CD4-positive, CD25-positive, alpha-beta regulatory T cell (primary cell): ENCODE measurements at regions not wholly inside any gene's neighbourhood (a gene's known extent, or its start where the extent isn't known, plus 50 kb on each side); places are given as distances from the start of the nearest gene placed in this dataset.

Source experiments
- ATAC-seq, 2 donors: fragments of 150-1000 bp; cut with Tn5 transposase; one replicate each; pipeline ENCODE4 v1.10.0; 2021; ENCODE audit warnings: low read depth in 2 of 2, moderate number of reproducible peaks in 2 of 2, moderate library complexity in 1 of 2
- DNase-seq, 3 donors: peaks; one replicate each; pipeline versions ENCODE4 v3.0.0 to v3.0.0-alpha.2; 2012 to 2022; ENCODE audit warnings: mixed read lengths in 1 of 3
- H3K27ac ChIP-seq: one replicate; pipeline ENCODE4 v1.7.0; 2013; ENCODE audit warnings: mild to moderate bottlenecking, low read length; ENCODE audit not compliant: insufficient read depth, poor library complexity, severe bottlenecking
- H3K27me3 ChIP-seq: one replicate; pipeline ENCODE4 v1.7.0; 2013; ENCODE audit warnings: low read length; ENCODE audit not compliant: control insufficient read depth, insufficient read depth
- H3K36me3 ChIP-seq: one replicate; pipeline ENCODE4 v1.7.0; 2013; ENCODE audit warnings: mild to moderate bottlenecking, low read length, moderate library complexity; ENCODE audit not compliant: control insufficient read depth, insufficient read depth
- H3K4me1 ChIP-seq: 2 replicates; pipeline ENCODE4 v1.7.0; 2013; ENCODE audit warnings: mild to moderate bottlenecking, low read length; ENCODE audit not compliant: insufficient read depth, control insufficient read depth, poor library complexity, severe bottlenecking
- H3K4me3 ChIP-seq: one replicate; pipeline ENCODE4 v1.7.0; 2013; ENCODE audit warnings: low read depth, mild to moderate bottlenecking, low read length, moderate library complexity
- H3K9me3 ChIP-seq, 2 experiments: 1 replicate in 1 of 2; 2 replicates in 1 of 2; pipeline ENCODE4 v1.7.0; 2013; ENCODE audit warnings: low read length in 2 of 2, mild to moderate bottlenecking in 1 of 2, moderate library complexity in 1 of 2; ENCODE audit not compliant: control insufficient read depth in 2 of 2
- H3K27ac Mint-ChIP-seq, 3 donors: one replicate each; pipeline ENCODE4 v1.8.0; 2020 to 2022; ENCODE audit warnings: mild to moderate bottlenecking in 3 of 3, mixed read lengths in 3 of 3, moderate library complexity in 2 of 3
- H3K27me3 Mint-ChIP-seq: one replicate; pipeline ENCODE4 v1.8.0; 2022; ENCODE audit warnings: mild to moderate bottlenecking, mixed read lengths
- H3K36me3 Mint-ChIP-seq: one replicate; pipeline ENCODE4 v1.8.0; 2020; ENCODE audit warnings: mixed read lengths
- H3K4me1 Mint-ChIP-seq, 4 donors: one replicate each; pipeline ENCODE4 v1.8.0; 2020 to 2022; ENCODE audit warnings: mixed read lengths in 4 of 4, mild to moderate bottlenecking in 1 of 4
- H3K4me3 Mint-ChIP-seq, 4 donors: one replicate each; pipeline ENCODE4 v1.8.0; 2020 to 2022; ENCODE audit warnings: mild to moderate bottlenecking in 4 of 4, mixed read lengths in 4 of 4, moderate library complexity in 3 of 4
- H3K9me3 Mint-ChIP-seq, 7 donors: one replicate each; pipeline ENCODE4 v1.8.0; 2020 to 2022; ENCODE audit warnings: mixed read lengths in 7 of 7, mild to moderate bottlenecking in 3 of 7, moderate library complexity in 2 of 7

- no peaks in the 10 kb centered on the region for H3K4me1 Mint-ChIP-seq
- H3K27ac ChIP-seq, result no peak overlapping the region
- no peaks in the 10 kb centered on the region for H3K9me3 ChIP-seq
- no peaks in the 10 kb centered on the region for H3K36me3 ChIP-seq
- H3K27me3 Mint-ChIP-seq, result no peaks in the 10 kb centered on the region
- ATAC-seq (no peak), DNase-seq (no peak)
- H3K4me3 ChIP-seq, result no peak overlapping the region
- no peaks in the 10 kb centered on the region for H3K27me3 ChIP-seq
- H3K4me3 Mint-ChIP-seq, result no peak overlapping the region
- no peak overlapping the region for H3K27ac Mint-ChIP-seq
- H3K36me3 Mint-ChIP-seq, result no peaks in the 10 kb centered on the region
- no peaks in the 10 kb centered on the region for H3K4me1 ChIP-seq
- peaks cover 0 to 8% (median 3%) of the 10 kb centered on the region in 7 donors for H3K9me3 Mint-ChIP-seq
Measured at GRCh38 chr6:103570431-103570830, 1289.3 kb downstream of the HACE1 start.

GRCh38 chr6:103554911-103555310, 1304.8 kb downstream of the HACE1 start:
- Mint-ChIP-seq H3K4me3 (no peak overlapping the region), H3K4me1 (no peaks in the 10 kb centered on the region), H3K27ac (no peak overlapping the region), H3K9me3 (peaks cover 0 to 16% (median 10%) of the 10 kb centered on the region in 7 donors), H3K36me3 (no peaks in the 10 kb centered on the region), H3K27me3 (no peaks in the 10 kb centered on the region)
- H3K4me3 ChIP-seq, result no peak overlapping the region
- no peaks in the 10 kb centered on the region for H3K36me3 ChIP-seq
- ATAC-seq, result no peak
- no peak overlapping the region for H3K27ac ChIP-seq
- no peaks in the 10 kb centered on the region for H3K4me1 ChIP-seq
- H3K9me3 ChIP-seq, result no peaks in the 10 kb centered on the region
- DNase-seq, result no peak
- H3K27me3 ChIP-seq, result no peaks in the 10 kb centered on the region

DNA sequence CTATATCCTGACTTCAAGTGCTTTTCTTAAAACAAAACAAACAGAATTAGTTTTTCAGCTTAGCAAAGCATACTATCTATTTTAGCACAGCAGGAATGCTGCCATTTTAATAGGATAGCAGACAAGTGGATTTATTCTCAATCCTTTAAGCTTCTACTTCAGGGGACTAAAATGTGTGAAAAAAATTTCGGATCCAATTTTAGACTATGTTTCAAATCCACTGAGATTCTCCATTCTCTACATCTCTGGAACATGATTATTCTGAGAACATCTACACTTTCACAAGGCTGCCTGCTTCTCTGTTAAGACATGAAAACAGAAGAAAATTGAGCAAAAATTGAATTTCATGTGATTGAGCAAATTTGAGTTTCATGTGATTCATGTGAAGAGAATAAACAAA, 1321.3 kb downstream of the HACE1 start:
- Mint-ChIP-seq H3K36me3 (no peaks in the 10 kb centered on the region), H3K9me3 (peaks cover 0 to 31% (median 8%) of the 10 kb centered on the region in 7 donors), H3K27ac (no peak overlapping the region), H3K27me3 (no peaks in the 10 kb centered on the region), H3K4me3 (no peak overlapping the region), H3K4me1 (no peaks in the 10 kb centered on the region)
- no peak overlapping the region for H3K4me3 ChIP-seq
- H3K27ac ChIP-seq, result no peak overlapping the region
- H3K9me3 ChIP-seq, result peaks cover 0 to 14% of the 10 kb centered on the region in 2 experiments
- no peak for ATAC-seq
- H3K36me3 ChIP-seq, result no peaks in the 10 kb centered on the region
- no peaks in the 10 kb centered on the region for H3K4me1 ChIP-seq
- no peaks in the 10 kb centered on the region for H3K27me3 ChIP-seq
- DNase-seq, result no peak

DNA sequence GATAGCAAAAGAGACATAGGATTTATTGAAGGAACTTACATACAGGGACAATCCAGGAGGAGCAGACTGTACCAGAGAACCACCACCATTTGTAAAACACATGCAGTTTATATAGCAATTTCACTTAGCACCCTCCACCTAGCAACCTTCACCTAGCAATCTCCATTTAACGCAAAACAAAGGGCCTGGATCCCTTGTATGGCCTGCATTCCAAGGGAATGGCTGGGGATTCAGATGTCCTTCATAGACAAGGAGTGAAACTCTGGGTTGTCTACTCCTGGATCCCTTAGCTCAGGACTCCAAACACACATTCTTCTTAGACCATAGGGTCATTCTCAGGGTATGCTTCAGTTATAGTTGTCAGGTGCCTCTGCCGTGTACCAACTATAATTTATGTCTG, 1324.9 kb downstream of the HACE1 start:
- H3K27ac Mint-ChIP-seq, result no peak overlapping the region
- H3K27ac ChIP-seq, result no peak overlapping the region
- no peaks in the 10 kb centered on the region for H3K27me3 Mint-ChIP-seq
- no peaks in the 10 kb centered on the region for H3K36me3 Mint-ChIP-seq
- ATAC-seq (no peak), DNase-seq (no peak)
- peaks cover 0 to 19% (median 4%) of the 10 kb centered on the region in 7 donors for H3K9me3 Mint-ChIP-seq
- peaks cover 0 to 14% of the 10 kb centered on the region in 2 experiments for H3K9me3 ChIP-seq
- H3K4me3 ChIP-seq, result no peak overlapping the region
- no peaks in the 10 kb centered on the region for H3K4me1 ChIP-seq
- H3K27me3 ChIP-seq, result no peaks in the 10 kb centered on the region
- no peaks in the 10 kb centered on the region for H3K4me1 Mint-ChIP-seq
- H3K36me3 ChIP-seq, result no peaks in the 10 kb centered on the region
- H3K4me3 Mint-ChIP-seq, result no peak overlapping the region

GRCh38 chr6:103534095-103534494, 1325.6 kb downstream of the HACE1 start:
- Histone ChIP-seq H3K4me3 (no peak overlapping the region), H3K9me3 (peaks cover 0 to 14% of the 10 kb centered on the region in 2 experiments), H3K4me1 (no peaks in the 10 kb centered on the region), H3K27me3 (no peaks in the 10 kb centered on the region), H3K36me3 (no peaks in the 10 kb centered on the region), H3K27ac (no peak overlapping the region)
- Mint-ChIP-seq H3K9me3 (peaks cover 0 to 16% (median 5%) of the 10 kb centered on the region in 7 donors), H3K27me3 (no peaks in the 10 kb centered on the region), H3K4me1 (no peaks in the 10 kb centered on the region), H3K4me3 (peak overlapping the region in 1 of 4 donors; percentile 81), H3K36me3 (no peaks in the 10 kb centered on the region), H3K27ac (no peak overlapping the region)
- DNase-seq (no peak), ATAC-seq (no peak)

DNA sequence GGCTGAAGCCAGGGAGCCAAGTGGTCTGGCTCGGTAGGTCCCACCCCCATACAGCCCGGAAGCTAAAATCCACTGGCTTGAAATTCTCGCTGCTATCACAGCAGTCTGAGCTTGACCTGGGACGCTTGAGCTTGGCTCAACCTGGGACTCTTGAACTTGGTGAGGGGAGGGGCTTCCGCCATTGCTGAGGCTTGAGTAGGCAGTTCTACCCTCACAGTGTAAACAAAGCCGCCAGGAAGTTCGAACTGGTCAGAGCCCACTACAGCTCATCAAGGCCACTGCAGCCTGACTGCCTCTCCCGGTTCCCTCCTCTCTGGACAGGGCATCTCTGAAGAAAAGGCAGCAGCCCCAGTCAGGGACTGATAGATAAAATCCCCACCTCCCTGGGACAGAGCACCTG, 1337.7 kb downstream of the HACE1 start:
- ATAC-seq (no peak), DNase-seq (no peak)
- Histone ChIP-seq H3K4me3 (no peak overlapping the region), H3K27ac (no peak overlapping the region), H3K27me3 (no peaks in the 10 kb centered on the region), H3K9me3 (peaks cover 0 to 16% of the 10 kb centered on the region in 2 experiments), H3K36me3 (no peaks in the 10 kb centered on the region), H3K4me1 (no peaks in the 10 kb centered on the region)
- no peaks in the 10 kb centered on the region for H3K27me3 Mint-ChIP-seq
- H3K4me1 Mint-ChIP-seq, result no peaks in the 10 kb centered on the region
- no peak overlapping the region for H3K27ac Mint-ChIP-seq
- H3K4me3 Mint-ChIP-seq, result no peak overlapping the region
- peaks cover 9 to 25% (median 14%) of the 10 kb centered on the region in 7 donors for H3K9me3 Mint-ChIP-seq
- H3K36me3 Mint-ChIP-seq, result no peaks in the 10 kb centered on the region

- Histone ChIP-seq H3K4me3 (no peak overlapping the region), H3K9me3 (peaks cover 0 to 7% of the 10 kb centered on the region in 2 experiments), H3K27ac (no peak overlapping the region), H3K36me3 (no peaks in the 10 kb centered on the region), H3K4me1 (no peaks in the 10 kb centered on the region), H3K27me3 (no peaks in the 10 kb centered on the region)
- ATAC-seq (no peak), DNase-seq (no peak)
- Mint-ChIP-seq H3K9me3 (peaks cover 0 to 7% (median 5%) of the 10 kb centered on the region in 7 donors), H3K36me3 (no peaks in the 10 kb centered on the region), H3K4me3 (no peak overlapping the region), H3K27ac (no peak overlapping the region), H3K27me3 (no peaks in the 10 kb centered on the region), H3K4me1 (no peaks in the 10 kb centered on the region)
Measured at GRCh38 chr6:103516336-103516735, 1343.4 kb downstream of the HACE1 start.

DNA sequence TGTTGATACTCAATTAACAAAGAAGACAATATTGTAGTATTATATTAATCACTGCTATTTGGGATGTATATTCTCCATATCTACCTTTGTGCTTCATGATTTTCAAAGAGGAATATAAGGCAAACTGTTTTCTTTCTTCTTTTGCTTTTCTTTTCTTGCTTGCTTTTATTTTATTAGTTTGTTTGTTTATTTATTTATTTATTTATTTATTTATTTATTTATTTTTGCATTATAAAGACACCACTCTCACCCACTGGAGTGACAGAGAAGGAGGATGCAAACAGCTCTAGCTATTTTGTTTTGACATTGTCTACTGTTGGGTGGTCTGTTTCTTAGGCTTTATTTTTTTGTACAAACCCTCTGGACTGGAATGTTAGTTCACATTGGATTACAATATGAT, 1352.7 kb downstream of the HACE1 start:
- H3K4me1 ChIP-seq, result no peaks in the 10 kb centered on the region
- Mint-ChIP-seq H3K36me3 (no peaks in the 10 kb centered on the region), H3K9me3 (peaks cover 0 to 10% (median 2%) of the 10 kb centered on the region in 7 donors), H3K27ac (no peak overlapping the region), H3K4me1 (no peaks in the 10 kb centered on the region), H3K27me3 (no peaks in the 10 kb centered on the region), H3K4me3 (no peak overlapping the region)
- ATAC-seq (no peak), DNase-seq (no peak)
- no peaks in the 10 kb centered on the region for H3K36me3 ChIP-seq
- H3K4me3 ChIP-seq, result no peak overlapping the region
- H3K9me3 ChIP-seq, result no peaks in the 10 kb centered on the region
- H3K27me3 ChIP-seq, result no peaks in the 10 kb centered on the region
- no peak overlapping the region for H3K27ac ChIP-seq
